GM23338 (cell line): ENCODE measurements at regions not wholly inside any gene's neighbourhood (a gene's known extent, or its start where the extent isn't known, plus 50 kb on each side); places are given as distances from the start of the nearest gene placed in this dataset.

ENCODE experiments used
- ATAC-seq: fragments of 200-7000 bp; cut with Tn5 transposase; 3 replicates; pipeline ENCODE4 v1.9.1; 2020
- DNase-seq: peaks from one replicate; pipeline ENCODE4 v3.0.0-alpha.2; 2015; ENCODE audit warnings: low spot score
- H2AFZ ChIP-seq: fragments of 200-600 bp; sonication (generic); 2 replicates; pipeline ENCODE4 v1.8.0; 2016; ENCODE audit warnings: antibody characterized with exemption, mild to moderate bottlenecking, moderate library complexity
- H3F3A ChIP-seq: fragments of 200-600 bp; sonication (generic); replicated peaks from 2 replicates; pipeline ENCODE4 v1.8.0; 2017; ENCODE audit warnings: antibody characterized with exemption, mixed run types, low read depth
- H3K27ac ChIP-seq: fragments of 200-600 bp; sonication (generic); 2 replicates; pipeline ENCODE4 v1.6.1; 2016; ENCODE audit warnings: low read depth
- H3K27me3 ChIP-seq: fragments of 200-600 bp; sonication (generic); 2 replicates; pipeline ENCODE4 v1.8.0; 2016; ENCODE audit warnings: mild to moderate bottlenecking, mixed run types, moderate library complexity; ENCODE audit not compliant: insufficient read depth
- H3K36me3 ChIP-seq: fragments of 200-600 bp; sonication (generic); 2 replicates; pipeline ENCODE4 v1.8.0; 2016; ENCODE audit warnings: mild to moderate bottlenecking; ENCODE audit not compliant: insufficient read depth
- H3K4me1 ChIP-seq: fragments of 200-600 bp; sonication (generic); 2 replicates; pipeline ENCODE4 v1.8.0; 2016; ENCODE audit warnings: mild to moderate bottlenecking, moderate library complexity; ENCODE audit not compliant: insufficient read depth
- H3K4me2 ChIP-seq: fragments of 200-600 bp; sonication (generic); 2 replicates; pipeline ENCODE4 v1.7.1; 2017; ENCODE audit warnings: mixed run types
- H3K4me3 ChIP-seq: fragments of 200-600 bp; sonication (generic); 2 replicates; pipeline ENCODE4 v1.6.1; 2016; ENCODE audit warnings: mixed run types
- H3K79me2 ChIP-seq: fragments of 200-600 bp; sonication (generic); replicated peaks from 2 replicates; pipeline ENCODE4 v1.8.0; 2017; ENCODE audit warnings: mild to moderate bottlenecking; ENCODE audit not compliant: insufficient read depth
- H3K9me2 ChIP-seq: fragments of 200-600 bp; sonication (generic); 2 replicates; pipeline ENCODE4 v1.8.0; 2017; ENCODE audit not compliant: insufficient read depth
- H4K20me1 ChIP-seq: fragments of 200-600 bp; sonication (generic); replicated peaks from 2 replicates; pipeline ENCODE4 v1.8.0; 2017; ENCODE audit warnings: mild to moderate bottlenecking; ENCODE audit not compliant: insufficient read depth
- H3K27ac Mint-ChIP-seq: 2 replicates; pipeline ENCODE4 v1.8.0; 2020; ENCODE audit warnings: inconsistent platforms, mild to moderate bottlenecking, moderate library complexity, mixed read lengths
- H3K27me3 Mint-ChIP-seq: 3 replicates; pipeline ENCODE4 v1.8.0; 2022; ENCODE audit warnings: low read depth, mild to moderate bottlenecking, moderate library complexity, mixed read lengths, inconsistent platforms; ENCODE audit not compliant: insufficient read depth, poor library complexity
- H3K36me3 Mint-ChIP-seq: 3 replicates; pipeline ENCODE4 v1.8.0; 2021; ENCODE audit warnings: low read depth, mild to moderate bottlenecking, inconsistent platforms, moderate library complexity, mixed read lengths
- H3K4me1 Mint-ChIP-seq: 3 replicates; pipeline ENCODE4 v1.8.0; 2020; ENCODE audit warnings: mild to moderate bottlenecking, inconsistent platforms, mixed read lengths
- H3K4me3 Mint-ChIP-seq: 3 replicates; pipeline ENCODE4 v1.8.0; 2021; ENCODE audit warnings: moderate library complexity, mild to moderate bottlenecking, inconsistent platforms, mixed read lengths
- H3K9me3 Mint-ChIP-seq: 3 replicates; pipeline ENCODE4 v1.8.0; 2020; ENCODE audit warnings: moderate library complexity, mild to moderate bottlenecking, inconsistent platforms, mixed read lengths
- CREB1 ChIP-seq: fragments of 250-450 bp; sonication (Bioruptor Pico); IDR thresholded peaks from 2 replicates; pipeline ENCODE4 v1.5.0; 2020; ENCODE audit warnings: low read depth, mild to moderate bottlenecking, moderate library complexity
- CTCF ChIP-seq, 2 experiments: fragments of 200-600 bp in 1 of 2; sonication (generic) in 1 of 2; conservative IDR thresholded peaks; 2 replicates each; pipeline versions ENCODE4 v1.5.1 to v1.6.1; 2016 to 2017; ENCODE audit warnings: antibody characterized with exemption in 2 of 2, low read depth in 2 of 2, mild to moderate bottlenecking in 2 of 2, moderate library complexity in 1 of 2
- EZH2 ChIP-seq: fragments of 200-600 bp; sonication (generic); IDR thresholded peaks from one replicate; pipeline ENCODE4 v1.8.0; 2017; ENCODE audit warnings: antibody characterized with exemption, mild to moderate bottlenecking, low read depth; ENCODE audit not compliant: unreplicated experiment
- EZH2phosphoT487 ChIP-seq: fragments of 200-600 bp; sonication (generic); IDR thresholded peaks from one replicate; pipeline ENCODE4 v1.8.1; 2018; ENCODE audit warnings: antibody characterized with exemption; ENCODE audit not compliant: unreplicated experiment
- JUNB ChIP-seq: IDR thresholded peaks from one replicate; pipeline ENCODE4 v1.6.1; 2016; ENCODE audit warnings: antibody characterized with exemption; ENCODE audit not compliant: unreplicated experiment
- STAT1 ChIP-seq: IDR thresholded peaks from one replicate; pipeline ENCODE4 v1.6.1; 2016; ENCODE audit warnings: antibody characterized with exemption; ENCODE audit not compliant: unreplicated experiment
- ZNF331 ChIP-seq: fragments of 250-450 bp; sonication (Bioruptor Pico); IDR thresholded peaks from 2 replicates; pipeline ENCODE4 v1.5.0; 2020; ENCODE audit warnings: low read depth, mild to moderate bottlenecking, moderate library complexity
- ZNF462 ChIP-seq: fragments of 250-450 bp; sonication (Bioruptor Pico); IDR thresholded peaks from 2 replicates; pipeline ENCODE4 v1.5.0; 2020; ENCODE audit warnings: mild to moderate bottlenecking, moderate library complexity

- ATAC-seq (no peak), DNase-seq (no peak)
- H3K4me3 ChIP-seq = no peak overlapping the region
- no peaks in the 10 kb centered on the region for H4K20me1 ChIP-seq
- TF ChIP-seq CREB1 (CRISPR knock-in tag) (no peak), EZH2 (no peak), JUNB (no peak), STAT1 (no peak), CTCF (conservative IDR thresholded peaks at IDR 0.05; ENCODE audit: low read depth in 2 of 2) (no peak), ZNF462 (CRISPR knock-in tag) (no peak), ZNF331 (no peak), EZH2phosphoT487 (no peak)
- H2AFZ ChIP-seq = no peak overlapping the region
- H3K4me1 ChIP-seq = peaks cover 15% of the 10 kb centered on the region
- H3K27me3 ChIP-seq = no peaks in the 10 kb centered on the region
- peaks cover 18% of the 10 kb centered on the region for H3K9me2 ChIP-seq
- Mint-ChIP-seq H3K4me1 (peaks cover 18% of the 10 kb centered on the region), H3K27me3 (peaks cover 4% of the 10 kb centered on the region), H3K9me3 (peaks cover 16% of the 10 kb centered on the region), H3K4me3 (no peak overlapping the region), H3K27ac (no peak overlapping the region), H3K36me3 (peaks cover 3% of the 10 kb centered on the region; the same call in 2 of the 3 replicates)
- H3K36me3 ChIP-seq = no peaks in the 10 kb centered on the region; the same call in 1 of the 2 replicates
- no peaks in the 10 kb centered on the region for H3F3A ChIP-seq
- no peaks in the 10 kb centered on the region for H3K79me2 ChIP-seq
- H3K27ac ChIP-seq = no peak overlapping the region
- no peak overlapping the region for H3K4me2 ChIP-seq
Measured at GRCh38 chr6:40037271-40037670, 103.0 kb upstream of the MOCS1 start.
